ENCODE measurements at regions not wholly inside any gene's neighbourhood (a gene's known extent, or its start where the extent isn't known, plus 50 kb on each side); places are given as distances from the start of the nearest gene placed in this dataset.

GRCh38 chr14:43697003-43697402 lies 810.1 kb downstream of the FSCB start:
- TF ChIP-seq CTCF (IDR thresholded peaks at IDR 0.05) (no peak), POLR2A (IDR thresholded peaks at IDR 0.05) (no peak)

Measured in lower leg skin (tissue), 3 donors.